SJSA1 (cell line): ENCODE measurements at regions not wholly inside any gene's neighbourhood (a gene's known extent, or its start where the extent isn't known, plus 50 kb on each side); places are given as distances from the start of the nearest gene placed in this dataset.

Experiments
- DNase-seq, 2 experiments: peaks; one replicate each; pipeline ENCODE4 v3.0.0-alpha.2; 2015 to 2020; ENCODE audit warnings: low spot score in 2 of 2, low read depth in 1 of 2
- H3K27ac ChIP-seq: fragments of 250-450 bp; sonication (Bioruptor Pico); 2 replicates; pipeline ENCODE4 v1.5.1; 2020; ENCODE audit warnings: mild to moderate bottlenecking, moderate library complexity
- H3K27me3 ChIP-seq: fragments of 250-450 bp; sonication (Bioruptor Pico); replicated peaks from 2 replicates; pipeline ENCODE4 v1.5.1; 2020; ENCODE audit warnings: mild to moderate bottlenecking, moderate library complexity
- H3K36me3 ChIP-seq: fragments of 250-450 bp; sonication (Bioruptor Pico); 2 replicates; pipeline ENCODE4 v1.5.1; 2020; ENCODE audit warnings: mild to moderate bottlenecking
- H3K4me1 ChIP-seq: fragments of 250-450 bp; sonication (Bioruptor Pico); replicated peaks from 2 replicates; pipeline ENCODE4 v1.6.1; 2021; ENCODE audit warnings: mild to moderate bottlenecking
- H3K4me3 ChIP-seq: fragments of 250-450 bp; sonication (Bioruptor Pico); 2 replicates; pipeline ENCODE4 v1.5.1; 2020; ENCODE audit warnings: mild to moderate bottlenecking
- H3K9me3 ChIP-seq: fragments of 250-450 bp; sonication (Bioruptor Pico); replicated peaks from 2 replicates; pipeline ENCODE4 v1.5.1; 2020; ENCODE audit warnings: mild to moderate bottlenecking

DNA sequence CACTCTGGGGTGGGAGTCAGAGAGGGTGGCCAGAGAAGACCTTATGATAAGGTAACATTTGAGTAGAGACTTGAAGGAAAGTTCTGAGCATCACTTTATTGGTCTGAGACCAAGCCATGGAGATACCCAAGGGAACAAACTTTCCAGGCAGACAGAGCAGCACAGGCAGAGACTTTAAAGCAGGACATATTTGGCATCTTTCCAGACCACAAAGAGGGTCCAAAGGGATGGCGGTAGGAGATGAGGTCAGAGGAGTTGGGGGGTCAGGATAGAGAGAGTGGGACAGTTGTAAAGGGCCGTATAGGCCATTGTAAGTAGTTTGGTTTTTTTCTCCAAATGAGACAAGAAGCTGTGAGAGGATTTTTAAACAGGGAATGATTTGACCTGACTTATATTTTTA lies 344.4 kb downstream of the SEC23A start:
- Histone ChIP-seq H3K27ac (no peak overlapping the region), H3K36me3 (no peaks in the 10 kb centered on the region), H3K4me3 (no peak overlapping the region), H3K9me3 (no peaks in the 10 kb centered on the region), H3K4me1 (no peaks in the 10 kb centered on the region), H3K27me3 (no peaks in the 10 kb centered on the region)
- DNase-seq = no peak

- Histone ChIP-seq H3K4me1 (no peaks in the 10 kb centered on the region), H3K27ac (no peak overlapping the region), H3K9me3 (no peaks in the 10 kb centered on the region), H3K4me3 (no peak overlapping the region), H3K36me3 (no peaks in the 10 kb centered on the region), H3K27me3 (no peaks in the 10 kb centered on the region)
- no peak for DNase-seq
These were observed 348.0 kb downstream of the SEC23A start for GRCh38 chr14:38755036-38755435.

- H3K4me1 ChIP-seq = no peaks in the 10 kb centered on the region
- no peak overlapping the region for H3K4me3 ChIP-seq
- no peak for DNase-seq
- no peaks in the 10 kb centered on the region for H3K36me3 ChIP-seq
- H3K27me3 ChIP-seq = no peaks in the 10 kb centered on the region
- H3K9me3 ChIP-seq = no peaks in the 10 kb centered on the region
- no peak overlapping the region for H3K27ac ChIP-seq
These were observed 350.3 kb downstream of the SEC23A start for GRCh38 chr14:38752750-38753149.

GRCh38 chr14:38752341-38752740 lies 350.7 kb downstream of the SEC23A start:
- DNase-seq = no peak
- Histone ChIP-seq H3K27ac (no peak overlapping the region), H3K9me3 (no peaks in the 10 kb centered on the region), H3K4me1 (no peaks in the 10 kb centered on the region), H3K36me3 (no peaks in the 10 kb centered on the region), H3K4me3 (no peak overlapping the region), H3K27me3 (no peaks in the 10 kb centered on the region)

DNA sequence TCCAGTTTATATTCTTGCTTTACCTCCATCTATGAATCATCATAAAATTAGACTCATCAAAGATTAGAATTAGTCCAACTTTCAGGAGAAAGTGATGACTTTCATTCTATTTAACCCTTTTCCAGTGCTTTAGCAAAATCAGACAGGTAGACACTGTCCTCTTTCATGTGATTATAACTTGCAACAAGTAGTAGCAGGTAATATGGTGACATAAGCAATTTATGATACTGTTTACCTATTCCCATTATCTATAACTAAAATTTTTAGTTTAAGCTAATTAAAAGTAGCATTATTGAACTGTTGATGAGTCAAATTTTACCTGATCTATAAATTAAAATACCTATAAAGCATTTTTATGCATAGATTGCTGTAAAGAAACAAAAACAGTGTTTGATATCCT lies 351.6 kb downstream of the SEC23A start:
- H3K4me1 ChIP-seq = no peaks in the 10 kb centered on the region
- no peaks in the 10 kb centered on the region for H3K36me3 ChIP-seq
- no peak overlapping the region for H3K4me3 ChIP-seq
- no peaks in the 10 kb centered on the region for H3K27me3 ChIP-seq
- H3K27ac ChIP-seq = no peak overlapping the region
- H3K9me3 ChIP-seq = no peaks in the 10 kb centered on the region
- no peak for DNase-seq

DNA sequence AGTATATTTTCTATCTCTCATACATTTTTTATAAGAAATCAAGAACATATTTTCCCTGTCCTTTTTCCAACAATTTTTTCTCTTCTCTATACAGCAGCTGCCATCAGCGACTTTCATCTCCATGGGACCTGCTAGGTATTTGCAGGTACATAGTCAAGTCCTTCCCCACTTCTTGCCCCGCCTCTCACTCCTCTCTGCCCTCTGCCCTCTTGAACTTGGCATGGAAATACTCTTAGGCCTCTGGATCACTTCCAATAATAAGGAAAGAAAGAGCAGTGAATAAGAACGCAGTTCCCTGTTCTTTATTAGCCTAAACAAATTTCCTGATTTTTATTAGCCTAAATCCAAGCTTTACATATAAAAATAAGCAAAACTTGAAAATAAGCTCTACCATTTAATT lies 353.1 kb downstream of the SEC23A start:
- Histone ChIP-seq H3K9me3 (no peaks in the 10 kb centered on the region), H3K27me3 (0 out of 2 replicates have a peak, but pooled peaks cover 2% of the 10 kb centered on the region), H3K36me3 (no peaks in the 10 kb centered on the region)

DNA sequence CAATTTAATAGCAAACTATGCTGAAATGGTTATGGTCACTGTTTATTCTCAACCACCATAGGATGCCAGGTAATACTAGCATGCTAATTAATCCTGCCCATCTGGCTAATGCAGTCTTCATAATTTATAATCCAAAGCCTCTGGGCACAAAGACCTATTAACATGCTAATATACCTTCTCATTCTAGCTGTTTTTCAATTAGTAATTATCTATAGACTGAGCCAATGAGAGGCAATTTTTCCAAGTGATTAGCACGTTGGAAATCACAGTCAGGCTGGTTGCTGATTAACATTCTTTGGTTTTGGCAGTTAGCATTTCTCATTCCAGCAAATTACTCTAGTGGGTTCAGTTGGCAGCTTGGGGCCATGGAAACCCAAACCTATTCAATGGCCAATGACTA lies 357.2 kb downstream of the SEC23A start:
- Histone ChIP-seq H3K4me3 (no peak overlapping the region), H3K27ac (no peak overlapping the region), H3K9me3 (no peaks in the 10 kb centered on the region), H3K36me3 (no peaks in the 10 kb centered on the region), H3K4me1 (no peaks in the 10 kb centered on the region), H3K27me3 (0 out of 2 replicates have a peak, but pooled peaks cover 2% of the 10 kb centered on the region)
- DNase-seq = no peak

More for the DNA sequence above, 353.1 kb downstream of the SEC23A start:
- no peak overlapping the region for H3K4me3 ChIP-seq
- H3K4me1 ChIP-seq = no peaks in the 10 kb centered on the region
- DNase-seq = no peak
- H3K27ac ChIP-seq = no peak overlapping the region

GRCh38 chr14:38743966-38744584 lies 359.0 kb downstream of the SEC23A start:
- H3K27ac ChIP-seq = no peak overlapping the region
- H3K36me3 ChIP-seq = no peaks in the 10 kb centered on the region
- no peaks in the 10 kb centered on the region for H3K9me3 ChIP-seq
- no peak overlapping the region for H3K4me3 ChIP-seq
- no peaks in the 10 kb centered on the region for H3K4me1 ChIP-seq
- H3K27me3 ChIP-seq = 0 out of 2 replicates have a peak, but pooled peaks cover 2% of the 10 kb centered on the region
- no peak for DNase-seq

GRCh38 chr14:38737686-38738407 lies 365.2 kb downstream of the SEC23A start:
- DNase-seq = no peak
- H3K4me1 ChIP-seq = no peaks in the 10 kb centered on the region
- H3K27ac ChIP-seq = no peak overlapping the region
- H3K27me3 ChIP-seq = no peaks in the 10 kb centered on the region
- H3K9me3 ChIP-seq = no peaks in the 10 kb centered on the region
- no peak overlapping the region for H3K4me3 ChIP-seq
- no peaks in the 10 kb centered on the region for H3K36me3 ChIP-seq

GRCh38 chr14:38735005-38735404 lies 368.0 kb downstream of the SEC23A start:
- DNase-seq = no peak
- Histone ChIP-seq H3K9me3 (no peaks in the 10 kb centered on the region), H3K4me3 (no peak overlapping the region), H3K36me3 (no peaks in the 10 kb centered on the region), H3K4me1 (no peaks in the 10 kb centered on the region), H3K27me3 (no peaks in the 10 kb centered on the region), H3K27ac (no peak overlapping the region)

DNA sequence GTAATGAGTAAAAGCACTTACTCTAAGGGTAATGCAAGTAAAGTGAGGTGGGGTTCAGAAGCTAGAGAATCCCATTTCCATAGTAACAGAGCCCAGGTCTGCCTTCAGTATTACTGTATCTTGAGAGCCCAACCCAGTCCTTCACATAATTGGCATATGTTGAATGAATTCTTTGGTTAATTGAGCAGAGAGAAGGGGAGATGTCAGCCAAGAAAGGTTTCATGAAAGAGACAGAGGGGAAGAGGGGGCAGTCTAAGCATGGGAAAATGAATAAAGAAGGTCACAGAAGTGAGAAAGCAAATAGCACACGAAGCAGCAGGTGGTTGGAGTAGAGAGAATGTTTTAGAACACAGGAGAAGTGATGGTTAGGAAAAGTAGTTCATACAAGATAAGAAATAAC lies 371.1 kb downstream of the SEC23A start:
- Histone ChIP-seq H3K4me3 (no peak overlapping the region), H3K27ac (no peak overlapping the region), H3K36me3 (no peaks in the 10 kb centered on the region), H3K9me3 (no peaks in the 10 kb centered on the region), H3K27me3 (no peaks in the 10 kb centered on the region), H3K4me1 (no peaks in the 10 kb centered on the region)
- DNase-seq = no peak

GRCh38 chr14:38730420-38730819 lies 372.6 kb downstream of the SEC23A start:
- Histone ChIP-seq H3K4me3 (no peak overlapping the region), H3K36me3 (no peaks in the 10 kb centered on the region), H3K4me1 (no peaks in the 10 kb centered on the region), H3K9me3 (no peaks in the 10 kb centered on the region), H3K27me3 (no peaks in the 10 kb centered on the region), H3K27ac (no peak overlapping the region)
- DNase-seq = no peak

- H3K36me3 ChIP-seq = no peaks in the 10 kb centered on the region
- no peak overlapping the region for H3K27ac ChIP-seq
- H3K9me3 ChIP-seq = no peaks in the 10 kb centered on the region
- H3K4me3 ChIP-seq = no peak overlapping the region
- H3K4me1 ChIP-seq = no peaks in the 10 kb centered on the region
- no peaks in the 10 kb centered on the region for H3K27me3 ChIP-seq
- DNase-seq = no peak
These were observed 375.3 kb downstream of the SEC23A start for GRCh38 chr14:38727731-38728130.

GRCh38 chr14:38724621-38725020 lies 378.4 kb downstream of the SEC23A start:
- Histone ChIP-seq H3K4me3 (no peak overlapping the region), H3K9me3 (no peaks in the 10 kb centered on the region), H3K36me3 (no peaks in the 10 kb centered on the region), H3K27me3 (no peaks in the 10 kb centered on the region), H3K27ac (no peak overlapping the region), H3K4me1 (no peaks in the 10 kb centered on the region)
- no peak for DNase-seq
